M059J (cell line): ENCODE measurements at regions not wholly inside any gene's neighbourhood (a gene's known extent, or its start where the extent isn't known, plus 50 kb on each side); places are given as distances from the start of the nearest gene placed in this dataset.
"Not testable (repeated sequence)": the region's sequence is repeated elsewhere in the genome, so short reads cannot be mapped to it uniquely, and the experiment has no call there.

Source experiments
- DNase-seq: peaks from one replicate; pipeline ENCODE4 v3.0.0-alpha.2; 2012; ENCODE audit warnings: low read depth

GRCh38 chr20:48490961-48491831, 336.6 kb downstream of the PREX1 start:
- no peak for DNase-seq

GRCh38 chr20:48490341-48490740, 337.5 kb downstream of the PREX1 start:
- DNase-seq, result not testable (repeated sequence)

- no peak for DNase-seq
These were observed 338.1 kb downstream of the PREX1 start for GRCh38 chr20:48489656-48490055.

GRCh38 chr20:48489046-48489463, 338.7 kb downstream of the PREX1 start:
- DNase-seq, result no peak

- peak; percentile 45 for DNase-seq
These were observed 339.3 kb downstream of the PREX1 start for GRCh38 chr20:48488334-48489034.

- DNase-seq, result no peak
These were observed 341.7 kb downstream of the PREX1 start for GRCh38 chr20:48486065-48486464.

GRCh38 chr20:48485153-48485552, 342.6 kb downstream of the PREX1 start:
- not testable (repeated sequence) for DNase-seq

GRCh38 chr20:48483334-48484066, 344.3 kb downstream of the PREX1 start:
- DNase-seq, result no peak

GRCh38 chr20:48482790-48483189, 345.0 kb downstream of the PREX1 start:
- no peak for DNase-seq

- no peak for DNase-seq
These were observed 347.5 kb downstream of the PREX1 start for GRCh38 chr20:48480216-48480772.

GRCh38 chr20:48478806-48479585, 348.8 kb downstream of the PREX1 start:
- DNase-seq, result no peak

GRCh38 chr20:48478370-48478769, 349.4 kb downstream of the PREX1 start:
- no peak for DNase-seq

- no peak for DNase-seq
These were observed 350.9 kb downstream of the PREX1 start for GRCh38 chr20:48476854-48477253.

GRCh38 chr20:48474022-48474421, 353.8 kb downstream of the PREX1 start:
- no peak for DNase-seq

- no peak for DNase-seq
These were observed 355.9 kb downstream of the PREX1 start for GRCh38 chr20:48471759-48472408.

GRCh38 chr20:48471176-48471575, 356.6 kb downstream of the PREX1 start:
- no peak for DNase-seq

GRCh38 chr20:48470141-48470540, 357.7 kb downstream of the PREX1 start:
- no peak for DNase-seq

GRCh38 chr20:48469026-48469425, 358.8 kb downstream of the PREX1 start:
- DNase-seq, result no peak

GRCh38 chr20:48468571-48468970, 359.2 kb downstream of the PREX1 start:
- no peak for DNase-seq

- peak; percentile 9 for DNase-seq
These were observed 360.2 kb downstream of the PREX1 start for GRCh38 chr20:48467622-48468021.

GRCh38 chr20:48465271-48465670, 362.5 kb downstream of the PREX1 start:
- DNase-seq, result no peak
